BE2C (cell line): ENCODE measurements at regions not wholly inside any gene's neighbourhood (a gene's known extent, or its start where the extent isn't known, plus 50 kb on each side); places are given as distances from the start of the nearest gene placed in this dataset.

Experiments used
- DNase-seq: peaks from one replicate; pipeline ENCODE4 v3.0.0-alpha.2; 2020
- H3K27me3 ChIP-seq: fragments of 250-450 bp; sonication (Bioruptor Pico); 2 replicates; pipeline ENCODE4 v1.5.1; 2020; ENCODE audit warnings: mild to moderate bottlenecking
- H3K36me3 ChIP-seq: fragments of 250-450 bp; sonication (Bioruptor Pico); 2 replicates; pipeline ENCODE4 v1.5.1; 2020; ENCODE audit warnings: mild to moderate bottlenecking
- H3K4me1 ChIP-seq: fragments of 250-450 bp; sonication (Bioruptor Pico); 2 replicates; pipeline ENCODE4 v1.5.1; 2020
- H3K4me3 ChIP-seq: 2 replicates; pipeline ENCODE4 v1.5.1; 2011; ENCODE audit warnings: low read depth, low read length
- H3K9me3 ChIP-seq: fragments of 250-450 bp; sonication (Bioruptor Pico); 2 replicates; pipeline ENCODE4 v1.5.1; 2020
- CTCF ChIP-seq: IDR thresholded peaks from 2 replicates; pipeline ENCODE4 v1.5.1; 2012; ENCODE audit warnings: mild to moderate bottlenecking, low read depth, low read length

DNA sequence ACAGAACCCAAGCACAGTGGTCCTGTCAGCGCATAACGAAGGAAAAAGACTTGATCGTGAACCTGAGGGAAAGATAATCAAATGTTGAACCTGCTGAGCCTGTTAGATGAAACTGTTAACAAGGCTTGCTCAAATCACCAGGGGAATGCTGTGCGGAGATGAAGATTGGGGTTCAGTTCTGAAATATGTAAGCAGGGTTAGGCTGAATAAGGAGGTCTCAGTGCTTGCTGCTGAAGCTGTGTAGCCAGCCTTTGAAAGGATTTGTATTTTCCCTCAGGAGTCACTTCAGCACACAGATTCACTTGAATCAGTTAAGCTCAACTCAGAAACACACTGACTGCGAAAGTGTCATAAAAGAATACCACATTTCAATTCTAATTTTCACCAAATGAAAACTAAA is 793.5 kb downstream of the OLFM4 start:
- no peaks in the 10 kb centered on the region for H3K4me1 ChIP-seq
- H3K27me3 ChIP-seq = no peaks in the 10 kb centered on the region

GRCh38 chr13:53839461-53839860 is 810.8 kb downstream of the OLFM4 start:
- no peak overlapping the region for H3K4me3 ChIP-seq
- H3K36me3 ChIP-seq = no peaks in the 10 kb centered on the region
- H3K27me3 ChIP-seq = no peaks in the 10 kb centered on the region
- no peak for TF ChIP-seq CTCF
- H3K4me1 ChIP-seq = no peaks in the 10 kb centered on the region
- no peaks in the 10 kb centered on the region for H3K9me3 ChIP-seq
- DNase-seq = no peak

More for the DNA sequence above, 793.5 kb downstream of the OLFM4 start:
- TF ChIP-seq CTCF = no peak
- no peak overlapping the region for H3K4me3 ChIP-seq
- no peaks in the 10 kb centered on the region for H3K36me3 ChIP-seq
- DNase-seq = no peak
- H3K9me3 ChIP-seq = no peaks in the 10 kb centered on the region

DNA sequence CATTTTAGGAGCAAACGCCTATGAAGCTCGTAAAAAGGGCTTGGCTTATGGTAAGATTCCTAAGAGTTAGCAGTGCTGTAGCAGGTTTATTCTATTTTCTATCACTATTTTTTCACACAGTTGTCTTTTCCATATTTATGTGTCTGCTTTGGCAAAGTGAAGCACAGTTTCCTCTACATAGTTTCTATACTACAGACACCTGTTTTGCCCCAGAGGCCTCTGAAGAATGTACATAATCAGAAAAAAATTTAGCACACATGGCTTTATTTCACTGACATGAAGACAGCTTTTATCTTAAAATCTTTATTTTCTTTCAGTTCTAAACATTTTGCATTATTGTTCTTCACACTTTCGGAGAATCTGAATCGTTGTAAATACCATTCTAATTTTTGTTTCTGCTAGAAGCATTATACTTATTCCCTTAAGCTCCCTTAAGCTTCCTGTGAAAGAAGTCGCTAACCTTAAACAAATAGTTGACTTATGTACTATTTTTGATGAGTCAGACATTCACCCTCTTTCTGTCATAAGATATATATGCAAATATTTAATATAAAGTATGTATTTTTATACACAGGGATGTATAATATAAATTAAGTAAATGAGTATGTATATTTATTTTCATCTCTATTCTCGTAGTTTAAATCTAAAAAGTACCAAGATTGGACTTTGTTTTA is 816.0 kb downstream of the OLFM4 start:
- Histone ChIP-seq H3K27me3 (no peaks in the 10 kb centered on the region), H3K9me3 (no peaks in the 10 kb centered on the region), H3K4me3 (no peak overlapping the region), H3K4me1 (no peaks in the 10 kb centered on the region), H3K36me3 (no peaks in the 10 kb centered on the region)
- no peak for TF ChIP-seq CTCF
- no peak for DNase-seq

DNA sequence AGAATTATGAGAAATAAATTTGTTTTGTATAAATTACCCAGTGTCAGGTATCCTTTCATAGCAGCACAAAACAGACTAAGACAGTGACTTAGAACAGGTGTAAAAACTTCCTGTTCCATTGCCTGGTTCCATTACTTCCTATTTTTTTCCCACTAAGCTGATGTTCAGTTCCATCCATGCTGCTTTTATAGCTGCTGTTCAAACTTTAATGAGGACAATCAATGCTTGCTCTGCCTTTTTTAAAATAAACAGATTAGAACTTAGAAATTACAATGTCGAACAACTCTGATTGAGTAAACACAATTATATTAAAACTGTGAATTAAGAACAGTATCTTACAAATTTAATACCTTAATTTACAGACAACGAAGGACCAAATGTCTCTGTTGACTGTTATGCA is 818.9 kb downstream of the OLFM4 start:
- no peak for DNase-seq
- Histone ChIP-seq H3K36me3 (no peaks in the 10 kb centered on the region), H3K27me3 (no peaks in the 10 kb centered on the region), H3K9me3 (no peaks in the 10 kb centered on the region), H3K4me3 (no peak overlapping the region), H3K4me1 (no peaks in the 10 kb centered on the region)
- no peak for TF ChIP-seq CTCF

DNA sequence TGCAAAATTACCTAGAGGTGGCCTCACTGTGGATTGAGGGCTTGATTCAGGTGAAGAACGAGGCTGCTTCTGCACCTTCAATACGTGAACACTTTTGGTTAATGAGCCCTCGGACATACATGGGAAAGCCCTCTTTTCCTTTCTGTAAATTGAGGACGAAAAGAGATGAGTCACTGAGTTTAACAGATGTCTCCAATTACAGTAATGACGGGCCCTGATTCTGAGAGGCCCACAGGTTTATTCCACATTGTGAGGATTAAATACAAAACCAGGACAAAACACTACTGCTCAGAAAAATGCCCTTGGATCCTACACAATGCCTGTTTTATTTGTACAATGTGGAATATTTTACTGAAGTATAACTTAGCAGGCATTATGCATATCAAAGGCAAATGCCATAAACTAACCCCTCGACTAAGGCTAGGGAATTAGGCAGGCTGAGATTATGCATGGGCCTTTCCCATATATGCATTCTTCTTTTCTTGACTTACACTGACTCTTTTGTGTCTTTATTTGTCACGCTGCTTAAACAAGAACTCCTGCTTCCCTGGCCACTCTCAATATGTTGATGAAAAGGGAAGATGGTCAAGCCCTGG is 819.9 kb downstream of the OLFM4 start:
- Histone ChIP-seq H3K27me3 (no peaks in the 10 kb centered on the region), H3K4me3 (no peak overlapping the region), H3K36me3 (no peaks in the 10 kb centered on the region), H3K9me3 (no peaks in the 10 kb centered on the region), H3K4me1 (no peaks in the 10 kb centered on the region)
- DNase-seq = no peak
- no peak for TF ChIP-seq CTCF

GRCh38 chr13:53854321-53854720 is 825.7 kb downstream of the OLFM4 start:
- TF ChIP-seq CTCF = no peak
- H3K4me1 ChIP-seq = no peaks in the 10 kb centered on the region

More at GRCh38 chr13:53854321-53854720, 825.7 kb downstream of the OLFM4 start:
- Histone ChIP-seq H3K4me3 (no peak overlapping the region), H3K27me3 (no peaks in the 10 kb centered on the region), H3K9me3 (no peaks in the 10 kb centered on the region; the same call in 1 of the 2 replicates), H3K36me3 (no peaks in the 10 kb centered on the region)
- no peak for DNase-seq
